ENCODE measurements at regions not wholly inside any gene's neighbourhood (a gene's known extent, or its start where the extent isn't known, plus 50 kb on each side); places are given as distances from the start of the nearest gene placed in this dataset.
"Not testable (repeated sequence)": the region's sequence is repeated elsewhere in the genome, so short reads cannot be mapped to it uniquely, and the experiment has no call there.

- Histone ChIP-seq H3K9me3 (no peaks in the 10 kb centered on the region), H3K4me1 (replicated peaks) (no peaks in the 10 kb centered on the region), H3K27ac (no peak overlapping the region), H3K36me3 (no peaks in the 10 kb centered on the region), H3K27me3 (replicated peaks; ENCODE audit: insufficient read depth) (no peaks in the 10 kb centered on the region), H3K4me3 (no peak overlapping the region)
- intact Hi-C loops (cut with DNase I): no loop called here
- 92% methylated on average over 1 of the region's 1 CpG for WGBS
- DNase-seq (ENCODE audit: low spot score): no peak
- TF ChIP-seq POLR2AphosphoS5 (IDR thresholded peaks at IDR 0.05) (no peak), POLR2A (IDR thresholded peaks at IDR 0.05) (no peak), CTCF (IDR thresholded peaks at IDR 0.05) (no peak)
Measured at GRCh38 chr6:16882230-16882629, 121.0 kb upstream of the ATXN1 start.

GRCh38 chr6:16876852-16877251 lies 115.6 kb upstream of the ATXN1 start:
- H3K27ac ChIP-seq; DNase-seq (ENCODE audit: low spot score); H3K4me1 ChIP-seq (replicated peaks); H3K4me3 ChIP-seq; H3K36me3 ChIP-seq; H3K27me3 ChIP-seq (replicated peaks; ENCODE audit: insufficient read depth); H3K9me3 ChIP-seq; intact Hi-C loops (cut with DNase I): not testable (repeated sequence)
- 96% methylated on average over 2 of the region's 2 CpGs for WGBS

GRCh38 chr6:16876201-16876600 lies 114.9 kb upstream of the ATXN1 start:
- 77% methylated on average over 3 of the region's 3 CpGs for WGBS
- intact Hi-C loops (cut with DNase I): no loop called here

GRCh38 chr6:16873698-16874097 lies 112.4 kb upstream of the ATXN1 start:
- H3K9me3 ChIP-seq: no peaks in the 10 kb centered on the region
- no peaks in the 10 kb centered on the region for H3K4me1 ChIP-seq (replicated peaks)
- DNase-seq (ENCODE audit: low spot score): no peak
- H3K27me3 ChIP-seq (replicated peaks; ENCODE audit: insufficient read depth): no peaks in the 10 kb centered on the region
- intact Hi-C loops (cut with DNase I): no loop called here
- H3K27ac ChIP-seq: no peak overlapping the region
- no peaks in the 10 kb centered on the region for H3K36me3 ChIP-seq
- 79% methylated on average over 3 of the region's 3 CpGs for WGBS
- no peak overlapping the region for H3K4me3 ChIP-seq
- TF ChIP-seq CTCF (IDR thresholded peaks at IDR 0.05) (no peak), POLR2AphosphoS5 (IDR thresholded peaks at IDR 0.05) (no peak), POLR2A (IDR thresholded peaks at IDR 0.05) (no peak)

More at GRCh38 chr6:16876201-16876600, 114.9 kb upstream of the ATXN1 start:
- DNase-seq (ENCODE audit: low spot score): no peak
- Histone ChIP-seq H3K27me3 (replicated peaks; ENCODE audit: insufficient read depth) (no peaks in the 10 kb centered on the region), H3K36me3 (no peaks in the 10 kb centered on the region), H3K4me3 (no peak overlapping the region), H3K4me1 (replicated peaks) (no peaks in the 10 kb centered on the region), H3K9me3 (no peaks in the 10 kb centered on the region), H3K27ac (no peak overlapping the region)
- no peak for TF ChIP-seq POLR2A (IDR thresholded peaks at IDR 0.05)

- 36% methylated on average over 6 of the region's 6 CpGs for WGBS
- Histone ChIP-seq H3K9me3 (no peaks in the 10 kb centered on the region), H3K4me1 (replicated peaks) (no peaks in the 10 kb centered on the region), H3K36me3 (no peaks in the 10 kb centered on the region), H3K27ac (no peak overlapping the region), H3K4me3 (no peak overlapping the region), H3K27me3 (replicated peaks; ENCODE audit: insufficient read depth) (no peaks in the 10 kb centered on the region)
- DNase-seq (ENCODE audit: low spot score): no peak
- TF ChIP-seq POLR2A (IDR thresholded peaks at IDR 0.05) (no peak), CTCF (IDR thresholded peaks at IDR 0.05) (no peak), POLR2AphosphoS5 (IDR thresholded peaks at IDR 0.05) (no peak)
- intact Hi-C loops (cut with DNase I): no loop called here
Measured at GRCh38 chr6:16872543-16873235, 111.4 kb upstream of the ATXN1 start.

- Histone ChIP-seq H3K27me3 (replicated peaks; ENCODE audit: insufficient read depth) (no peaks in the 10 kb centered on the region), H3K27ac (no peak overlapping the region), H3K9me3 (no peaks in the 10 kb centered on the region), H3K36me3 (no peaks in the 10 kb centered on the region), H3K4me1 (replicated peaks) (no peaks in the 10 kb centered on the region), H3K4me3 (no peak overlapping the region)
- intact Hi-C loops (cut with DNase I): no loop called here
- no peak for DNase-seq (ENCODE audit: low spot score)
- TF ChIP-seq POLR2AphosphoS5 (IDR thresholded peaks at IDR 0.05) (no peak), CTCF (IDR thresholded peaks at IDR 0.05) (no peak), POLR2A (IDR thresholded peaks at IDR 0.05) (no peak)
- WGBS: 98% methylated on average over 5 of the region's 5 CpGs
Measured at GRCh38 chr6:16871047-16871446, 109.8 kb upstream of the ATXN1 start.

Data from prostate gland (tissue), 2 donors.